GM12801 (cell line): ENCODE measurements at regions not wholly inside any gene's neighbourhood (a gene's known extent, or its start where the extent isn't known, plus 50 kb on each side); places are given as distances from the start of the nearest gene placed in this dataset.

ENCODE experiments used
- CTCF ChIP-seq: IDR thresholded peaks from one replicate; pipeline ENCODE4 v1.5.1; 2011; ENCODE audit warnings: control low read depth; ENCODE audit not compliant: insufficient read length; ENCODE audit errors: extremely low read depth

DNA sequence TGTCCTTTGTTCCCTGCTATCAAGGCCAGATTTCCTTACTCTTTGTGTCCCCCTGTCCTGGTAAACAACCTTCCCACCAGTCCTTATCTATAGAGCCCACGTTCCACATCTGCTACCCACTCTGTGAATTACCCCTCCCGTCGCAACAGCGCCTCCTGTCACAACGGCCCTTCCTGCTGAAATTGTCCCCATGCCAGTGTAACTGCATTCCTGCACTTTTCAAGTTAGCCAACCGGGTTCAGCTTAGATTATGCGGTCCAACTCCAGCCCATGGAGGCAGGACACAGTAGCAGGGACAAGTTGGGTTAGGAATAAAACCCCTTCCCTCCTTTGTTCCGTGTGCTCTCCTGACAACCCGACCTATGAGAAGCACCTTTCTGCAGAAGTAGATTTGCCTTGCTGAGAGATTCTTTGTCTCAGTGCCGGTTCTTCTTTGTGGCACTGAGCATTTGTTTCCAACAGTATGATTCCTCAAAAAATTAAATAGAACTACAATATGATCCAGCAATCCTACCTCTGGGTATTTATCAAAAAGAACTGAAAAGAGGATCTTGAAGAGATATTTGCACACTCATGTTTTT lies 180.3 kb downstream of the PTBP2 start:
- no peak for TF ChIP-seq CTCF

GRCh38 chr1:96912248-96912647 lies 190.7 kb downstream of the PTBP2 start:
- TF ChIP-seq CTCF = no peak

DNA sequence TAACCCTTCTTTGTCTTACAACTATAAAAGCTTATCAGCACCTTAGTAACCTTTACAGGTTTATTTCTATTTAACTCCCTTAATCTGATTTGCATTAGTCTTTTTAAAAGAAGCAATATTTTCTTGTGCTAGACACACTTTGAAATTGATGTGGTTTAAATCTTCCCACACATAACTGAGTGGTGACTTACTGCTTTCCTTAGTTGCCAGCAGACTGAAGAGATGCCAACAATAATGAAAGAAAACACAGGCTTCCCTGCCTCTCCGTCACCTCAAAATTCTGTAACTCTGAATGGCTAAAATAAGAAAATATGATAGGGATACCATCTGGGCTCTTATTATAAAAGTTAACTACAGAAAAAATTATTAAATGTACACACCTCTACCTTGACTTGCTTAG lies 196.8 kb downstream of the PTBP2 start:
- TF ChIP-seq CTCF = no peak

DNA sequence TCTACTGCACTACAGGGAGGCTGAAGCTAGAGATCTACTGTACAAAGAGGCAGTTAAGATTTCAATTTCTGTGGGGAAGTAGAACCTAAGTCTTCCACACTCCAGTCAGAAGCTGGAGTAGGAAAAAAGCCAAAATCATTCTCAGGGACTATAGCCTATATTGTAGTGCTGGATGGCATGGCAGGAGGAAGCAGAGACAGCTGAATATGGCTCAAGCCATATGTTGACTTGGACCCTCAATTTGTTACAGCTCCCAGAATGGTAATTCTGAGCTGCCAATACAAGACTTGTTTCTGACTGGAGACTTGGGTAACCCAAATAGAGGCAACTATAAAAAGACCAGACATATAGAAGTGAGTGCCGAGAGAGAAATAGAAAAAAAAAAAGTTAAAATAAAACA lies 200.6 kb downstream of the PTBP2 start:
- no peak for TF ChIP-seq CTCF

DNA sequence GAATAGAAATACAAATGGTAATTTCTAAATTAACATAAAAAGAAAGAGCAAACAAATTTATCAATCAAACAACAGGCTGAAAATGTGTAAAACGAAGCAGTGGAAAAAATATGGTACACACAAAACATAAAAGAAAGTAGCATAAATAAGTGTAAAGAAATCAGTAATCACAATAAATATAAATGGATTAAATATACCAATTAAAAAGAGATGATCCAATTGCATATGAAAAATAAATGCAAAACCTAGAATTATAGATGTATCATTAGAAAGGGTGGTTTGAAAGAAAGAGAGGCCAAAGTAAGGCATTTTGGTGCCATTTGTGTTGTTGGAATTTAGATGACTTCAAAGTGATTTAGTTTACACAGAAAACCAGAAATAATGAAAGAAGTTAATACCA lies 202.2 kb downstream of the PTBP2 start:
- no peak for TF ChIP-seq CTCF

DNA sequence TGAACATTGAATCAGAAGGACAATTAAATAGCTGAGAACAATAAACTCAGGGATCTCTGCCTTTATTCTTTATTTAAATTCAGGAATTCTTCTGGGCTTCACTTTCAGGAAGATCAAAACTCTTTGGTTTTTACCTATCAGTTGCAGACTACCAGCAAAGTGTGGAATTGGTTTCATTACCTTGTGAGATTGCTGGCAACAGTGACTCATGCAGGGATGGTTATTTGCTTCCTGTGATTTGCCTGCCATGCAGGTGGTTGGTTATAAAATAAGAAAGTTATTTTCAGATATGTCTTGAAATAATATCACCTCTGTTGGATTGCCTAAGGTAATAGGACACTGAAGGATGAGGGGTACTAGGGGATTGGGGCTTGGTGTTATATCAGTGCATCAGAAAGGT lies 204.6 kb downstream of the PTBP2 start:
- no peak for TF ChIP-seq CTCF

- no peak for TF ChIP-seq CTCF
Observed at GRCh38 chr1:96927125-96927524, 205.5 kb downstream of the PTBP2 start.

GRCh38 chr1:96931136-96931535 lies 209.6 kb downstream of the PTBP2 start:
- no peak for TF ChIP-seq CTCF
